GM12872 (cell line): ENCODE measurements at regions not wholly inside any gene's neighbourhood (a gene's known extent, or its start where the extent isn't known, plus 50 kb on each side); places are given as distances from the start of the nearest gene placed in this dataset.

Source experiments
- TF ChIP-seq, protein P1 (sequence below): IDR thresholded peaks from 3 replicates; pipeline ENCODE4 v1.5.1; 2011; ENCODE audit warnings: low read depth, mild to moderate bottlenecking, low read length, moderate library complexity; ENCODE audit not compliant: insufficient read depth

DNA sequence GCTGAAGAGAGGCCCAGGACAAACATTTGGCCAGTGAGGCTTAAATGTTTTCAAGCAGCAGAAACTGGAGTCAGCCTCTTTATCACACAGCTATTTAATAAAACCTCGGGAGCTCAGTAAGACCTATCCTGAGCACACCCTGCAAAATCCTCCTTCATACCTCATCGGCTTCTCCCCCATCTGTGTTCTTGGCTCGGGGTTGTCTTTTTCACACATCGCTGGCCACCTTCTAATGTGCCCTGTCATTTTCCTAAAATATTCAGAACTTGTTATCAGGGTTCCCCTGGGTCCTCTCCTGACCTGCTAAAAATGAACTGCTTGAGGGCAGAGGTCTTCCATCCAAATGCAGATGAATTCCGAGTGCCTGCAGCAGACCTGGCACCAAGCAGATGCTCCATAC is 310.3 kb upstream of the AKR1E2 start:
- TF ChIP-seq, protein P1, sequence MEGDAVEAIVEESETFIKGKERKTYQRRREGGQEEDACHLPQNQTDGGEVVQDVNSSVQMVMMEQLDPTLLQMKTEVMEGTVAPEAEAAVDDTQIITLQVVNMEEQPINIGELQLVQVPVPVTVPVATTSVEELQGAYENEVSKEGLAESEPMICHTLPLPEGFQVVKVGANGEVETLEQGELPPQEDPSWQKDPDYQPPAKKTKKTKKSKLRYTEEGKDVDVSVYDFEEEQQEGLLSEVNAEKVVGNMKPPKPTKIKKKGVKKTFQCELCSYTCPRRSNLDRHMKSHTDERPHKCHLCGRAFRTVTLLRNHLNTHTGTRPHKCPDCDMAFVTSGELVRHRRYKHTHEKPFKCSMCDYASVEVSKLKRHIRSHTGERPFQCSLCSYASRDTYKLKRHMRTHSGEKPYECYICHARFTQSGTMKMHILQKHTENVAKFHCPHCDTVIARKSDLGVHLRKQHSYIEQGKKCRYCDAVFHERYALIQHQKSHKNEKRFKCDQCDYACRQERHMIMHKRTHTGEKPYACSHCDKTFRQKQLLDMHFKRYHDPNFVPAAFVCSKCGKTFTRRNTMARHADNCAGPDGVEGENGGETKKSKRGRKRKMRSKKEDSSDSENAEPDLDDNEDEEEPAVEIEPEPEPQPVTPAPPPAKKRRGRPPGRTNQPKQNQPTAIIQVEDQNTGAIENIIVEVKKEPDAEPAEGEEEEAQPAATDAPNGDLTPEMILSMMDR, result no peak

DNA sequence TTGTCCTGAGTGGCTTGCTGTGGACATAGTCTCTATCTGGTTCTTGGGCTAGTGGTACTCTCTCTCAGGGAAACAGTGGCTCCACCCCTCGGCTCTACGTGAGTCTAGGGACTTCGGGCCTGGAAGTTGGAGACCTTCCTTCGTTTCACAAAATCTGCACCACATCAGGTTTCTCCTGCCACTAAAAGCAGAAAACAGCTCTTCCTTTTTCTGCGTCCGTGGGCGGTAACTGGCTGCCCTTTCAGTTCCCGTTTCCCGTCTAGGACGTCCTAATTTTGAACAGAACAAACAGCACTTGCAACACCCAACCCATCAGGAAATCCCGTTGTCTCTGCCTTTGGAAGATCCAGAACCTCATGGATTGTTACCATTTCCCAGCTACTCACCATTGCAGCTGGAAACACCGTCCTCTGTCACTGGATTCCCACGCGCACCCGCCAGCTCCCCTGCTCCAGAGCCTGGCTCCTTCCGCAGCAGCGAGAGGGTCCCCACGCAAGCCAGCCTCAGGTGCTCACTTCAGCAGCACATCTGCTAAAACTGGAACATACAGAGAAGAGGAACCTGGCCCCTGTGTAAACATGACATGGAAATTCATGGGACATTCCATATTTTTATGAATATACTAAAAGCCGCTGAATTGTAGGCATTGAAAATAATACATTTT is 311.4 kb upstream of the AKR1E2 start:
- TF ChIP-seq, protein P1, result no peak

DNA sequence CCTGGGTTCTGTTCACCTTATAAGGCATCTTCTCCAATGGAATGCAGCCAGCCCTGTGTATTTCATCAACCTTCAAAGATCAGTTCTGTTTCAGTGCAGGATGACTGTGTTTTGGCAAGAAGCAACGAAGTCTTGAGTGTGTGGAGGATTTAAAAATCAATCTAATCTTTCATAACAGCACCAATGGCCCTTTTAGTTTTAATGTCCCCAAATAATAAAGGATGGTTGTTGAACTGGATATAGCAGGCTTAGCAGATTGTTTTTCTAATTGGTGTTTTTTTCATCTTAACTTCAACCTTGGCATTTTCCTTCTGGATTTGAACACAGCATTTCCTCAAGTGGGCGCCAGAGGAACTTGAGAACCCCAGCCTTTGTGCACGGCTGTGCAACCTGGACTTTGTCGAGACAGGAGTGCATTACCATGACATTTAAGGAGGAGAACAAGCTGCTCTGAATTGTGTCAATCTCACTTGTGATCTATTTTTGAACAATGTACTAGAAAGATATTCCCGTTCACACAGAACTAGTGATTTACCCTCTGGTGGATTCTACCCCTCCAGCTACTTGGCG is 313.3 kb upstream of the AKR1E2 start:
- TF ChIP-seq, protein P1, result peak; percentile 39

DNA sequence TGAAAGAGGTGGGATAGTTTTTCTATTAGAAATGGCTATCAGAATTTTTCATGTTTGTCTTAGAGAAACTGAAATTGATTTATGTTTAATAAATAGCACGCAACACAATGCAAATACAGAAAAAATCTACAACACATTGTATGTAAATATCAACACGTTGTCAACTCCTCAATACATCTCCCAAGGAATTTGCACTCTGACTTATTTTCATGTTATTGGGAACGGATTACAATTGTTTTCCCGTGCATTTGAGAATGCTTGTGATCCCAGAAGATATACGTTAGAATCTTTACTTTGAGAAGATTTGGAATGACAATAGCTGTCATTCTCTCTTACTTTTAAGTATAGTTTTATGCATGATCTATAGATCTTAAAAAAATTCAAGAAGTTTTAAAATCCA is 313.8 kb upstream of the AKR1E2 start:
- TF ChIP-seq, protein P1, result no peak

DNA sequence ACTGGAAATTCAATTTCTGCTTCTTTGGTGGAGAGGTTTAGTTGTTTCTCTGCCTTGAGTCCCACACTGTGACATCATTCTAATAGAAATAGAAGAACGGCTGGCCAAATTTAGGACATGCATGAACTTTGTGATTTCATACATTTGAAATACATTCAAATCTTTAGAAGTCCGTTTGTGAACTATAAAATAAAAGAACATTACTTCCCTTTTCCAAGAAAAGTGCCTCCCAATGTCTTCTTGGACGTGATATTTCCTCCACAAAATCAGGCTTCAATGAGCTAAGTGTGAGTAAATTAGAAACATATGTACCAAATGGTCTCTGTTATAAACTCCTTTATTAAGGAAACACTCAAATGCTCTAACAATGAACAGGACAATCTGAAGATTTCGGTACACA is 314.5 kb upstream of the AKR1E2 start:
- TF ChIP-seq, protein P1, result no peak

DNA sequence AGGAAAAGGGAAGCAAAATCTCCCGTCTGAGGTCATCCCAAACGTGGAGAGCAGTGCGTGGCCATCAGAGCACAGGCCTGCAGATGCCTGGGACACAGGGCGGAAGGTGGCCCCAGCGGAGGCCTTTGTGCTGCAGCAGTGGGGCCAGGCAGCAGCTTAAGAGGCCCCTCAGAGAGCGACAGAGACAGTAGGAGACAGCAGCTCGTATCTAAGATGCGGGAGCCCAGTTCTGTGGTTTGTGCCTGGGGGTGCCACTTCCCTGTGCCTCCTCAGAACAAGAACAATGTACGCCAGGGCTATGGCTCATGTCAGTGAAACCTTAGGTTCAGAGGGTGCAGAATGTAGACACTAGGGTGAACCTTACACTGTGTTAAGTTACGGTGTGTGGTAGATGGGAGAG is 316.6 kb upstream of the AKR1E2 start:
- TF ChIP-seq, protein P1, result no peak

DNA sequence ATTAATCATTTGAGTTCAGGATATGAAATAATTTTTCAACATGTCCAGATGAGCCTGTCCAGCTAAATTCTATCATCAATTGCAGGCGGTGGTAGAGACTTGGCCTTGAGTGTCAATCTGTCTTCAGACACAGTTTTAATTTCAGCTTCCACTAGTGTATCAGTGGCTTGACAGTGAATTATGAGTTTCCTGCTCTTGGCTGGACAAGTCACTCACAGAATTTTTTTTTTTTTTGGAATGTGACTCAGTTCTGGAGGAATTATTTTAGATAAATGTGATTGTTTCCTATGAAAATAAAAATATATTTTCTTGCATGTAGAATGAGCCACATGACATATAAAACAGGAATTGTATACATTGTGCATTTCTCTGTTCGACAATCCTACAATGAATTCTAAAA is 319.9 kb upstream of the AKR1E2 start:
- TF ChIP-seq, protein P1, result no peak
